ENCODE measurements at regions not wholly inside any gene's neighbourhood (a gene's known extent, or its start where the extent isn't known, plus 50 kb on each side); places are given as distances from the start of the nearest gene placed in this dataset.

- DNase-seq (ENCODE audit: low read depth in 4 of 4, low spot score in 3 of 4) = peak in 1 of 4 donors; percentile 57
These were observed 200.0 kb downstream of the TSN start for GRCh38 chr2:121955426-121955825.

- DNase-seq (ENCODE audit: low read depth in 4 of 4, low spot score in 3 of 4) = peak in 1 of 4 donors; percentile 29
These were observed 200.4 kb downstream of the TSN start for GRCh38 chr2:121955872-121956271.

- no peak for DNase-seq (ENCODE audit: low read depth in 4 of 4, low spot score in 3 of 4)
These were observed 204.8 kb downstream of the TSN start for GRCh38 chr2:121960251-121960650.

- DNase-seq (ENCODE audit: low read depth in 4 of 4, low spot score in 3 of 4) = no peak
These were observed 206.3 kb downstream of the TSN start for GRCh38 chr2:121961761-121962160.

- DNase-seq (ENCODE audit: low read depth in 4 of 4, low spot score in 3 of 4) = no peak
These were observed 210.2 kb downstream of the TSN start for GRCh38 chr2:121965661-121966060.

GRCh38 chr2:121966663-121967062 is 211.2 kb downstream of the TSN start:
- no peak for DNase-seq (ENCODE audit: low read depth in 4 of 4, low spot score in 3 of 4)

- DNase-seq (ENCODE audit: low read depth in 4 of 4, low spot score in 3 of 4) = no peak
These were observed 213.7 kb downstream of the TSN start for GRCh38 chr2:121969166-121969565.

GRCh38 chr2:121969766-121970639 is 214.6 kb downstream of the TSN start:
- DNase-seq (ENCODE audit: low read depth in 4 of 4, low spot score in 3 of 4) = no peak

GRCh38 chr2:121972203-121972602 is 216.8 kb downstream of the TSN start:
- no peak for DNase-seq (ENCODE audit: low read depth in 4 of 4, low spot score in 3 of 4)

GRCh38 chr2:121974897-121975661 is 219.6 kb downstream of the TSN start:
- DNase-seq (ENCODE audit: low read depth in 4 of 4, low spot score in 3 of 4) = peak; percentile 70 to 77 (median 74)

- DNase-seq (ENCODE audit: low read depth in 4 of 4, low spot score in 3 of 4) = no peak
These were observed 221.5 kb downstream of the TSN start for GRCh38 chr2:121976926-121977325.

- DNase-seq (ENCODE audit: low read depth in 4 of 4, low spot score in 3 of 4) = no peak
These were observed 221.9 kb downstream of the TSN start for GRCh38 chr2:121977326-121977725.

- DNase-seq (ENCODE audit: low read depth in 4 of 4, low spot score in 3 of 4) = no peak
These were observed 237.2 kb downstream of the TSN start for GRCh38 chr2:121992700-121993099.

GRCh38 chr2:121993682-121994081 is 238.2 kb downstream of the TSN start:
- DNase-seq (ENCODE audit: low read depth in 4 of 4, low spot score in 3 of 4) = no peak

- DNase-seq (ENCODE audit: low read depth in 4 of 4, low spot score in 3 of 4) = no peak
These were observed 239.1 kb downstream of the TSN start for GRCh38 chr2:121994238-121995206.

GRCh38 chr2:121998751-121999150 is 243.3 kb downstream of the TSN start:
- DNase-seq (ENCODE audit: low read depth in 4 of 4, low spot score in 3 of 4) = no peak

GRCh38 chr2:121999264-121999663 is 243.8 kb downstream of the TSN start:
- no peak for DNase-seq (ENCODE audit: low read depth in 4 of 4, low spot score in 3 of 4)

- no peak for DNase-seq (ENCODE audit: low read depth in 4 of 4, low spot score in 3 of 4)
These were observed 245.3 kb downstream of the TSN start for GRCh38 chr2:122000556-122001340.

- no peak for DNase-seq (ENCODE audit: low read depth in 4 of 4, low spot score in 3 of 4)
These were observed 246.0 kb downstream of the TSN start for GRCh38 chr2:122001441-122001874.
